ENCODE measurements at regions not wholly inside any gene's neighbourhood (a gene's known extent, or its start where the extent isn't known, plus 50 kb on each side); places are given as distances from the start of the nearest gene placed in this dataset.

DNA sequence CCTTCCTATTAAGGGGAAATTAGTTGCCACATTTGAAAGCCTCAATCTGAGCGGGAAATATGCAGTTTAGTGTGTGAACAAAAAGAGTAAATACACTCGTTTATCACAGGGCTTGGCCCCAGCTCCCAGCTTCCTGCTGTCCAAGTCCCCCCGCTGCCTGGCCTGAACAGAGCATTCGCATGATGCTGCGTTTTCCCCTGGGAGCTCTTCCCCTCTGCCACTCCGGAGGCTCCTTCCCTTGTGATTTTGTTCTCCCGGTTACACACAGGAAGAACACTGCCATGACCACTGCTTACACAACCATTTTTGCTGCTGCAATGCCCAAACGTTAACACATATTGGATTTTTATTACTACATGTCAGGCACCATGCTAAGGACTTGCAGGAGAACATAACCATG is 120.7 kb upstream of the ADARB2 start (continued):
- no peak for TF ChIP-seq EZH2 (IDR thresholded peaks at IDR 0.05; ENCODE audit: low read depth, unreplicated experiment)
- TF ChIP-seq JUNB (IDR thresholded peaks at IDR 0.05; ENCODE audit: unreplicated experiment), result no peak

DNA sequence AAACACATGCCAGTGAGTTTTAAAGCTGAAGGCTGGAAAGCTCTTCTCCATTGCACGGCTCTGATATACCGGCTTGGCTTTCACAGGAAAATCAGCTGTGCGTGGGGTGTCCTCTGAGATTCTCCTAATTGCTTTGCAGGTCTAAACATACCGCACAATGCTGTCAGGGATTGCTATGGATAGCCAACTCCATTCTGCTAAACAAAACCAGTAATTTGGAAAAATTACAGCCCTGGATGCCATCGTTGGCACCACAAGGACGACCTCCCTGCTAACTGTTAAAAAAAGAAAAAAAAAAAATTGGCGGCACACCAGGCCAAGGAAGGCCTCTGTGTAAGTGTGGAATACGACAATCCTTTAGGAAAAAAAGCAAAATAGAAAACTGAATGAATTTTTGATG is 118.6 kb upstream of the ADARB2 start:
- no peak overlapping the region for H3K27ac Mint-ChIP-seq
- no peaks in the 10 kb centered on the region for H3K36me3 Mint-ChIP-seq (ENCODE audit: low read depth)
- no peaks in the 10 kb centered on the region for H3K4me1 Mint-ChIP-seq
- peaks cover 5% of the 10 kb centered on the region for H3K27me3 Mint-ChIP-seq (ENCODE audit: insufficient read depth, low read depth, poor library complexity)
- no peak overlapping the region for H3K4me2 ChIP-seq
- ATAC-seq, result no peak
- H3K9me2 ChIP-seq (ENCODE audit: insufficient read depth), result no peaks in the 10 kb centered on the region
- no peaks in the 10 kb centered on the region for H3K4me1 ChIP-seq (ENCODE audit: insufficient read depth)
- no peak for DNase-seq (ENCODE audit: low spot score)
- H3K4me3 ChIP-seq, result no peak overlapping the region
- TF ChIP-seq, protein P1, sequence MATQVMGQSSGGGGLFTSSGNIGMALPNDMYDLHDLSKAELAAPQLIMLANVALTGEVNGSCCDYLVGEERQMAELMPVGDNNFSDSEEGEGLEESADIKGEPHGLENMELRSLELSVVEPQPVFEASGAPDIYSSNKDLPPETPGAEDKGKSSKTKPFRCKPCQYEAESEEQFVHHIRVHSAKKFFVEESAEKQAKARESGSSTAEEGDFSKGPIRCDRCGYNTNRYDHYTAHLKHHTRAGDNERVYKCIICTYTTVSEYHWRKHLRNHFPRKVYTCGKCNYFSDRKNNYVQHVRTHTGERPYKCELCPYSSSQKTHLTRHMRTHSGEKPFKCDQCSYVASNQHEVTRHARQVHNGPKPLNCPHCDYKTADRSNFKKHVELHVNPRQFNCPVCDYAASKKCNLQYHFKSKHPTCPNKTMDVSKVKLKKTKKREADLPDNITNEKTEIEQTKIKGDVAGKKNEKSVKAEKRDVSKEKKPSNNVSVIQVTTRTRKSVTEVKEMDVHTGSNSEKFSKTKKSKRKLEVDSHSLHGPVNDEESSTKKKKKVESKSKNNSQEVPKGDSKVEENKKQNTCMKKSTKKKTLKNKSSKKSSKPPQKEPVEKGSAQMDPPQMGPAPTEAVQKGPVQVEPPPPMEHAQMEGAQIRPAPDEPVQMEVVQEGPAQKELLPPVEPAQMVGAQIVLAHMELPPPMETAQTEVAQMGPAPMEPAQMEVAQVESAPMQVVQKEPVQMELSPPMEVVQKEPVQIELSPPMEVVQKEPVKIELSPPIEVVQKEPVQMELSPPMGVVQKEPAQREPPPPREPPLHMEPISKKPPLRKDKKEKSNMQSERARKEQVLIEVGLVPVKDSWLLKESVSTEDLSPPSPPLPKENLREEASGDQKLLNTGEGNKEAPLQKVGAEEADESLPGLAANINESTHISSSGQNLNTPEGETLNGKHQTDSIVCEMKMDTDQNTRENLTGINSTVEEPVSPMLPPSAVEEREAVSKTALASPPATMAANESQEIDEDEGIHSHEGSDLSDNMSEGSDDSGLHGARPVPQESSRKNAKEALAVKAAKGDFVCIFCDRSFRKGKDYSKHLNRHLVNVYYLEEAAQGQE (IDR thresholded peaks at IDR 0.05; ENCODE audit: unreplicated experiment), result no peak
- TF ChIP-seq JUNB (IDR thresholded peaks at IDR 0.05; ENCODE audit: unreplicated experiment), result no peak
- TF ChIP-seq CREB1 (CRISPR knock-in tag; IDR thresholded peaks at IDR 0.05; ENCODE audit: low read depth), result no peak
- no peak for TF ChIP-seq NANOG (IDR thresholded peaks at IDR 0.05; ENCODE audit: borderline replicate concordance)
- no peak for TF ChIP-seq STAT1 (IDR thresholded peaks at IDR 0.05; ENCODE audit: unreplicated experiment)
- TF ChIP-seq, protein P2, sequence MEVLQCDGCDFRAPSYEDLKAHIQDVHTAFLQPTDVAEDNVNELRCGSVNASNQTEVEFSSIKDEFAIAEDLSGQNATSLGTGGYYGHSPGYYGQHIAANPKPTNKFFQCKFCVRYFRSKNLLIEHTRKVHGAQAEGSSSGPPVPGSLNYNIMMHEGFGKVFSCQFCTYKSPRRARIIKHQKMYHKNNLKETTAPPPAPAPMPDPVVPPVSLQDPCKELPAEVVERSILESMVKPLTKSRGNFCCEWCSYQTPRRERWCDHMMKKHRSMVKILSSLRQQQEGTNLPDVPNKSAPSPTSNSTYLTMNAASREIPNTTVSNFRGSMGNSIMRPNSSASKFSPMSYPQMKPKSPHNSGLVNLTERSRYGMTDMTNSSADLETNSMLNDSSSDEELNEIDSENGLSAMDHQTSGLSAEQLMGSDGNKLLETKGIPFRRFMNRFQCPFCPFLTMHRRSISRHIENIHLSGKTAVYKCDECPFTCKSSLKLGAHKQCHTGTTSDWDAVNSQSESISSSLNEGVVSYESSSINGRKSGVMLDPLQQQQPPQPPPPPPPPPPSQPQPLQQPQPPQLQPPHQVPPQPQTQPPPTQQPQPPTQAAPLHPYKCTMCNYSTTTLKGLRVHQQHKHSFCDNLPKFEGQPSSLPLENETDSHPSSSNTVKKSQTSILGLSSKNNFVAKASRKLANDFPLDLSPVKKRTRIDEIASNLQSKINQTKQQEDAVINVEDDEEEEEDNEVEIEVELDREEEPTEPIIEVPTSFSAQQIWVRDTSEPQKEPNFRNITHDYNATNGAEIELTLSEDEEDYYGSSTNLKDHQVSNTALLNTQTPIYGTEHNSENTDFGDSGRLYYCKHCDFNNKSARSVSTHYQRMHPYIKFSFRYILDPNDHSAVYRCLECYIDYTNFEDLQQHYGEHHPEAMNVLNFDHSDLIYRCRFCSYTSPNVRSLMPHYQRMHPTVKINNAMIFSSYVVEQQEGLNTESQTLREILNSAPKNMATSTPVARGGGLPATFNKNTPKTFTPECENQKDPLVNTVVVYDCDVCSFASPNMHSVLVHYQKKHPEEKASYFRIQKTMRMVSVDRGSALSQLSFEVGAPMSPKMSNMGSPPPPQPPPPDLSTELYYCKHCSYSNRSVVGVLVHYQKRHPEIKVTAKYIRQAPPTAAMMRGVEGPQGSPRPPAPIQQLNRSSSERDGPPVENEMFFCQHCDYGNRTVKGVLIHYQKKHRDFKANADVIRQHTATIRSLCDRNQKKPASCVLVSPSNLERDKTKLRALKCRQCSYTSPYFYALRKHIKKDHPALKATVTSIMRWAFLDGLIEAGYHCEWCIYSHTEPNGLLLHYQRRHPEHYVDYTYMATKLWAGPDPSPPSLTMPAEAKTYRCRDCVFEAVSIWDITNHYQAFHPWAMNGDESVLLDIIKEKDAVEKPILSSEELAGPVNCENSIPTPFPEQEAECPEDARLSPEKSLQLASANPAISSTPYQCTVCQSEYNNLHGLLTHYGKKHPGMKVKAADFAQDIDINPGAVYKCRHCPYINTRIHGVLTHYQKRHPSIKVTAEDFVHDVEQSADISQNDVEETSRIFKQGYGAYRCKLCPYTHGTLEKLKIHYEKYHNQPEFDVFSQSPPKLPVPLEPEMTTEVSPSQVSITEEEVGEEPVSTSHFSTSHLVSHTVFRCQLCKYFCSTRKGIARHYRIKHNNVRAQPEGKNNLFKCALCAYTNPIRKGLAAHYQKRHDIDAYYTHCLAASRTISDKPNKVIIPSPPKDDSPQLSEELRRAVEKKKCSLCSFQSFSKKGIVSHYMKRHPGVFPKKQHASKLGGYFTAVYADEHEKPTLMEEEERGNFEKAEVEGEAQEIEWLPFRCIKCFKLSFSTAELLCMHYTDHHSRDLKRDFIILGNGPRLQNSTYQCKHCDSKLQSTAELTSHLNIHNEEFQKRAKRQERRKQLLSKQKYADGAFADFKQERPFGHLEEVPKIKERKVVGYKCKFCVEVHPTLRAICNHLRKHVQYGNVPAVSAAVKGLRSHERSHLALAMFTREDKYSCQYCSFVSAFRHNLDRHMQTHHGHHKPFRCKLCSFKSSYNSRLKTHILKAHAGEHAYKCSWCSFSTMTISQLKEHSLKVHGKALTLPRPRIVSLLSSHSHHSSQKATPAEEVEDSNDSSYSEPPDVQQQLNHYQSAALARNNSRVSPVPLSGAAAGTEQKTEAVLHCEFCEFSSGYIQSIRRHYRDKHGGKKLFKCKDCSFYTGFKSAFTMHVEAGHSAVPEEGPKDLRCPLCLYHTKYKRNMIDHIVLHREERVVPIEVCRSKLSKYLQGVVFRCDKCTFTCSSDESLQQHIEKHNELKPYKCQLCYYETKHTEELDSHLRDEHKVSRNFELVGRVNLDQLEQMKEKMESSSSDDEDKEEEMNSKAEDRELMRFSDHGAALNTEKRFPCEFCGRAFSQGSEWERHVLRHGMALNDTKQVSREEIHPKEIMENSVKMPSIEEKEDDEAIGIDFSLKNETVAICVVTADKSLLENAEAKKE (CRISPR knock-in tag; IDR thresholded peaks at IDR 0.05), result no peak
- no peaks in the 10 kb centered on the region for H4K20me1 ChIP-seq (replicated peaks; ENCODE audit: insufficient read depth)
- H3K4me3 Mint-ChIP-seq, result no peak overlapping the region
- no peaks in the 10 kb centered on the region for H3F3A ChIP-seq (replicated peaks; ENCODE audit: low read depth)
- H2AFZ ChIP-seq, result no peak overlapping the region
- H3K79me2 ChIP-seq (replicated peaks; ENCODE audit: insufficient read depth), result no peaks in the 10 kb centered on the region
- H3K36me3 ChIP-seq (ENCODE audit: insufficient read depth), result no peaks in the 10 kb centered on the region
- H3K27ac ChIP-seq (ENCODE audit: low read depth), result no peak overlapping the region
- no peaks in the 10 kb centered on the region for H3K27me3 ChIP-seq (ENCODE audit: insufficient read depth)
- no peaks in the 10 kb centered on the region for H3K9me3 Mint-ChIP-seq
